Activated T-helper 17 cell treated with anti-CD3 and anti-CD28 coated beads, Interleukin-2, amount 50 U/mL, for 72 hours (primary cell): ENCODE measurements at regions not wholly inside any gene's neighbourhood (a gene's known extent, or its start where the extent isn't known, plus 50 kb on each side); places are given as distances from the start of the nearest gene placed in this dataset.

ENCODE experiments used
- ATAC-seq: fragments of 150-1000 bp; cut with Tn5 transposase; replicated peaks from 2 replicates; pipeline ENCODE4 v1.10.0; 2021; ENCODE audit warnings: mild to moderate bottlenecking, moderate library complexity
- H3K27ac Mint-ChIP-seq: one replicate; pipeline ENCODE4 v1.8.0; 2022; ENCODE audit warnings: mixed read lengths
- H3K27me3 Mint-ChIP-seq: one replicate; pipeline ENCODE4 v1.8.0; 2022; ENCODE audit warnings: mixed read lengths
- H3K36me3 Mint-ChIP-seq: one replicate; pipeline ENCODE4 v1.8.0; 2022; ENCODE audit warnings: low read depth, mild to moderate bottlenecking, mixed read lengths
- H3K4me1 Mint-ChIP-seq: one replicate; pipeline ENCODE4 v1.8.0; 2022; ENCODE audit warnings: mixed read lengths
- H3K4me3 Mint-ChIP-seq: one replicate; pipeline ENCODE4 v1.8.0; 2022; ENCODE audit warnings: mild to moderate bottlenecking, mixed read lengths
- H3K9me3 Mint-ChIP-seq: one replicate; pipeline ENCODE4 v1.8.0; 2022; ENCODE audit warnings: mixed read lengths

GRCh38 chr7:16241017-16241416 is 180.3 kb downstream of the CRPPA start:
- H3K27ac Mint-ChIP-seq: no peak overlapping the region
- no peaks in the 10 kb centered on the region for H3K4me1 Mint-ChIP-seq
- no peak overlapping the region for H3K4me3 Mint-ChIP-seq
- no peaks in the 10 kb centered on the region for H3K36me3 Mint-ChIP-seq
- no peaks in the 10 kb centered on the region for H3K27me3 Mint-ChIP-seq
- no peaks in the 10 kb centered on the region for H3K9me3 Mint-ChIP-seq
- ATAC-seq: no peak

- H3K4me1 Mint-ChIP-seq: no peaks in the 10 kb centered on the region
- peaks cover 3% of the 10 kb centered on the region for H3K9me3 Mint-ChIP-seq
- no peaks in the 10 kb centered on the region for H3K27me3 Mint-ChIP-seq
- no peak for ATAC-seq
- H3K4me3 Mint-ChIP-seq: no peak overlapping the region
- H3K36me3 Mint-ChIP-seq: no peaks in the 10 kb centered on the region
- H3K27ac Mint-ChIP-seq: no peak overlapping the region
These were observed 185.0 kb downstream of the CRPPA start for GRCh38 chr7:16236381-16236780.

GRCh38 chr7:16235147-16236114 is 185.9 kb downstream of the CRPPA start:
- no peaks in the 10 kb centered on the region for H3K27me3 Mint-ChIP-seq
- no peak for ATAC-seq
- H3K27ac Mint-ChIP-seq: no peak overlapping the region
- no peaks in the 10 kb centered on the region for H3K4me1 Mint-ChIP-seq
- H3K36me3 Mint-ChIP-seq: no peaks in the 10 kb centered on the region
- H3K9me3 Mint-ChIP-seq: peaks cover 6% of the 10 kb centered on the region
- H3K4me3 Mint-ChIP-seq: no peak overlapping the region

- no peaks in the 10 kb centered on the region for H3K4me1 Mint-ChIP-seq
- H3K36me3 Mint-ChIP-seq: no peaks in the 10 kb centered on the region
- peaks cover 12% of the 10 kb centered on the region for H3K9me3 Mint-ChIP-seq
- H3K4me3 Mint-ChIP-seq: no peak overlapping the region
- ATAC-seq: no peak
- H3K27ac Mint-ChIP-seq: no peak overlapping the region
- H3K27me3 Mint-ChIP-seq: no peaks in the 10 kb centered on the region
These were observed 186.7 kb downstream of the CRPPA start for GRCh38 chr7:16234493-16235146.

GRCh38 chr7:16233517-16233916 is 187.8 kb downstream of the CRPPA start:
- no peak overlapping the region for H3K4me3 Mint-ChIP-seq
- no peaks in the 10 kb centered on the region for H3K27me3 Mint-ChIP-seq
- no peaks in the 10 kb centered on the region for H3K36me3 Mint-ChIP-seq
- no peak overlapping the region for H3K27ac Mint-ChIP-seq
- H3K9me3 Mint-ChIP-seq: peaks cover 12% of the 10 kb centered on the region
- no peaks in the 10 kb centered on the region for H3K4me1 Mint-ChIP-seq
- ATAC-seq: no peak

- no peak for ATAC-seq
- H3K27ac Mint-ChIP-seq: no peak overlapping the region
- H3K4me3 Mint-ChIP-seq: no peak overlapping the region
- H3K27me3 Mint-ChIP-seq: no peaks in the 10 kb centered on the region
- no peaks in the 10 kb centered on the region for H3K4me1 Mint-ChIP-seq
- H3K9me3 Mint-ChIP-seq: peaks cover 15% of the 10 kb centered on the region
- H3K36me3 Mint-ChIP-seq: no peaks in the 10 kb centered on the region
These were observed 189.1 kb downstream of the CRPPA start for GRCh38 chr7:16232273-16232672.

- Mint-ChIP-seq H3K4me1 (no peaks in the 10 kb centered on the region), H3K27ac (no peak overlapping the region), H3K27me3 (no peaks in the 10 kb centered on the region), H3K36me3 (no peaks in the 10 kb centered on the region), H3K9me3 (peaks cover 3% of the 10 kb centered on the region), H3K4me3 (peak overlapping the region; percentile 29)
- ATAC-seq: peak; percentile 64
These were observed 197.2 kb downstream of the CRPPA start for GRCh38 chr7:16223963-16224707.

- Mint-ChIP-seq H3K36me3 (no peaks in the 10 kb centered on the region), H3K27ac (no peak overlapping the region), H3K4me3 (no peak overlapping the region), H3K9me3 (no peaks in the 10 kb centered on the region), H3K27me3 (no peaks in the 10 kb centered on the region), H3K4me1 (no peaks in the 10 kb centered on the region)
- ATAC-seq: no peak
These were observed 208.7 kb downstream of the CRPPA start for GRCh38 chr7:16212610-16213009.

GRCh38 chr7:16212032-16212431 is 209.3 kb downstream of the CRPPA start:
- Mint-ChIP-seq H3K9me3 (no peaks in the 10 kb centered on the region), H3K4me3 (no peak overlapping the region), H3K27me3 (no peaks in the 10 kb centered on the region), H3K27ac (no peak overlapping the region), H3K4me1 (no peaks in the 10 kb centered on the region), H3K36me3 (no peaks in the 10 kb centered on the region)
- no peak for ATAC-seq

- H3K27ac Mint-ChIP-seq: no peak overlapping the region
- no peaks in the 10 kb centered on the region for H3K36me3 Mint-ChIP-seq
- no peak overlapping the region for H3K4me3 Mint-ChIP-seq
- no peaks in the 10 kb centered on the region for H3K27me3 Mint-ChIP-seq
- ATAC-seq: no peak
- H3K9me3 Mint-ChIP-seq: no peaks in the 10 kb centered on the region
- H3K4me1 Mint-ChIP-seq: no peaks in the 10 kb centered on the region
These were observed 209.9 kb downstream of the CRPPA start for GRCh38 chr7:16211402-16211925.

GRCh38 chr7:16210171-16210570 is 211.2 kb downstream of the CRPPA start:
- H3K27me3 Mint-ChIP-seq: no peaks in the 10 kb centered on the region
- H3K27ac Mint-ChIP-seq: no peak overlapping the region

GRCh38 chr7:16207321-16207720 is 214.0 kb downstream of the CRPPA start:
- Mint-ChIP-seq H3K27ac (no peak overlapping the region), H3K9me3 (no peaks in the 10 kb centered on the region), H3K4me1 (no peaks in the 10 kb centered on the region), H3K27me3 (no peaks in the 10 kb centered on the region), H3K4me3 (no peak overlapping the region), H3K36me3 (no peaks in the 10 kb centered on the region)
- ATAC-seq: no peak

More at GRCh38 chr7:16210171-16210570, 211.2 kb downstream of the CRPPA start:
- no peaks in the 10 kb centered on the region for H3K9me3 Mint-ChIP-seq
- no peak overlapping the region for H3K4me3 Mint-ChIP-seq
- ATAC-seq: no peak
- no peaks in the 10 kb centered on the region for H3K4me1 Mint-ChIP-seq
- no peaks in the 10 kb centered on the region for H3K36me3 Mint-ChIP-seq

GRCh38 chr7:16205466-16205865 is 215.9 kb downstream of the CRPPA start:
- no peaks in the 10 kb centered on the region for H3K4me1 Mint-ChIP-seq
- no peaks in the 10 kb centered on the region for H3K36me3 Mint-ChIP-seq
- H3K27me3 Mint-ChIP-seq: no peaks in the 10 kb centered on the region
- ATAC-seq: no peak
- H3K27ac Mint-ChIP-seq: no peak overlapping the region
- H3K9me3 Mint-ChIP-seq: peaks cover 4% of the 10 kb centered on the region
- H3K4me3 Mint-ChIP-seq: no peak overlapping the region

GRCh38 chr7:16204953-16205352 is 216.4 kb downstream of the CRPPA start:
- Mint-ChIP-seq H3K4me3 (no peak overlapping the region), H3K9me3 (peaks cover 4% of the 10 kb centered on the region), H3K36me3 (no peaks in the 10 kb centered on the region), H3K4me1 (no peaks in the 10 kb centered on the region), H3K27ac (no peak overlapping the region), H3K27me3 (no peaks in the 10 kb centered on the region)
- ATAC-seq: no peak
